ENCODE measurements at regions not wholly inside any gene's neighbourhood (a gene's known extent, or its start where the extent isn't known, plus 50 kb on each side); places are given as distances from the start of the nearest gene placed in this dataset.
"Not testable (repeated sequence)": the region's sequence is repeated elsewhere in the genome, so short reads cannot be mapped to it uniquely, and the experiment has no call there.

DNA sequence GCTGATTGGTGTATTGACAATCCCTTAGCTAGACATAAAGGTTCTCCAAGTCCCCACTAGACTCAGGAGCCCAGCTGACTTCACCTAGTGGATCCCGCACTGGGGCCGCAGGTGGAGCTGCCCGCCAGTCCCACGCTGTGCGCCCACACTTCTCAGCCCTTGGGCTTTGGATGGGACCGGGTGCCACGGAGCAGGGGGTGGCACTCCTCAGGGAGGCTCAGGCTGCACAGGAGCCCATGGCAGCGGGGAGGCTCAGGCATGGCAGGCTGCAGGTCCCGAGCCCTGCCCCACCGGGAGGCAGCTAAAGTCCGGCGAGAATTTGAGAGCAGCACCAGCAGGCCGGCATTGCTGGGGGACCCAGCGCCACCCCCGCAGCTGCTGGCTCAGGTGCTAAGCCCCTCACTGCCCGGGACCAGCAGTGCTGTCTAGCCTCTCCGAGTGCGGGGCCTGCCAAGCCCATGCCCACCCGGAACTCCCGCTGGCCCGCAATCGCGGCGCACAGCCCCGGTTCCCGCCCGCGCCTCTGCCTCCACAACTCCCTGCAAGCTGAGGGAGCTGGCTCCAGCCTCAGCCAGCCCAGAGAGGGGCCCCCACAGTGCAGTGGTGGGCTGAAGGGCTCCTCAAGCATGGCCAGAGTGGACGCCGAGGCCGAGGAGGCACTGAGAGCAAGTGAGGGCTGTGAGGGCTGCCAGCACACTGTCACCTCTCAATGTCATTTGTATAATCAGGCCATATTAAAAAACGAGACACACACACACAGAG is 437.2 kb downstream of the CSNK1G3 start:
- intact Hi-C loops (cut with micrococcal nuclease): no loop called here
- no peak overlapping the region for H3K27ac Mint-ChIP-seq
- ChIA-PET POLR2A (no interaction called here), CTCF (no interaction called here)
- H3K36me3 Mint-ChIP-seq: no peaks in the 10 kb centered on the region
- DNase-seq: no peak
- H3K27me3 Mint-ChIP-seq: no peaks in the 10 kb centered on the region
- H3K4me3 Mint-ChIP-seq: no peak overlapping the region
- peaks cover 7% of the 10 kb centered on the region for H3K9me3 Mint-ChIP-seq
- no peaks in the 10 kb centered on the region for H3K4me1 Mint-ChIP-seq (ENCODE audit: low read depth)

DNA sequence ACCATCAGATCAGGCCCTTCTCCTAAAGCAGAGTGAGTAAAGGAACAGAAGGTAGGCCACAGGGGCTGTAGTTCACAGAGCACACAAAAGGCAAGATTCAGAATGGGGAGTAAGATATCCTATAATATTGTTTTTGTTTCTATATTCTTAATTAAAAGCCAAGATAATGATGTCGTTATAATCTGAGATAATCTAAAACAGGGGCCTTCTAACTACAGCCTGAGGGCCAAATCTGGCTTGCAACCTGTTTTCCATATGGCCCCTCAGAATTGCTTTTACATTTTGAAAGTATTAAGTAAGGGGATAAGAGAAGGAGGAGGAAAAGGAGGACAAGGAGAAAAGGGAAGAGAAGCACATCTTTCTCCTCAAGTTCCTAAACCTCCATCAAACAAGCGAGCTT is 435.8 kb downstream of the CSNK1G3 start:
- POLR2A ChIA-PET: no interaction called here
- no peaks in the 10 kb centered on the region for H3K4me1 Mint-ChIP-seq (ENCODE audit: low read depth)
- H3K4me3 Mint-ChIP-seq: no peak overlapping the region
- intact Hi-C loops (cut with micrococcal nuclease): no loop called here
- no peaks in the 10 kb centered on the region for H3K27me3 Mint-ChIP-seq
- H3K36me3 Mint-ChIP-seq: no peaks in the 10 kb centered on the region
- no peak for DNase-seq
- H3K27ac Mint-ChIP-seq: no peak overlapping the region
- CTCF ChIA-PET: no interaction called here
- H3K9me3 Mint-ChIP-seq: peaks cover 7% of the 10 kb centered on the region

DNA sequence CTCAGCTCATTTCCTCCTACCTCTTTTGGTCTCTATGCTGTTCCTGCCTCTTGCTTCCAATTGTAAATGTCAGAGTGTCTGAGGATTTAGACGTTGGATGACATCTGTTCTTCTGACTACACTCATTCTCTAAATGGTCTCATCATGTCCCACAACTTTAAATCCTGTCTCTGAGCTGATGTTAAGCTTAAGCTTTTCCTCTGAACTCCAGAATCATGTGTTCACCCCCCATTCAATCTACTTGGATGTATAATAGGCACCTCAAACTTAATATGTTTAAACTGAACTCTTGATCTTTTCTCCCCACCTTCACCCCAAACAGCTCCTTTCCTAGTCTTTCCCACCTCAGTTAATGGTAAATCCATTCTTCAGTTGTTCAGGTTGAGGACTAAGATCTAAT is 433.6 kb downstream of the CSNK1G3 start:
- CTCF ChIA-PET: no interaction called here
- intact Hi-C loops (cut with micrococcal nuclease): no loop called here
- Mint-ChIP-seq H3K9me3 (peaks cover 13% of the 10 kb centered on the region), H3K27me3 (no peaks in the 10 kb centered on the region), H3K4me1 (ENCODE audit: low read depth) (no peaks in the 10 kb centered on the region), H3K36me3 (no peaks in the 10 kb centered on the region), H3K27ac (no peak overlapping the region), H3K4me3 (no peak overlapping the region)
- no peak for DNase-seq
- POLR2A ChIA-PET: no interaction called here

GRCh38 chr5:123943151-123943550 is 431.2 kb downstream of the CSNK1G3 start:
- H3K9me3 Mint-ChIP-seq: peaks cover 17% of the 10 kb centered on the region
- no peaks in the 10 kb centered on the region for H3K36me3 Mint-ChIP-seq
- intact Hi-C loops (cut with micrococcal nuclease): no loop called here
- DNase-seq: no peak
- CTCF ChIA-PET: no interaction called here
- no peaks in the 10 kb centered on the region for H3K27me3 Mint-ChIP-seq
- no peak overlapping the region for H3K27ac Mint-ChIP-seq
- no peak overlapping the region for H3K4me3 Mint-ChIP-seq
- H3K4me1 Mint-ChIP-seq (ENCODE audit: low read depth): no peaks in the 10 kb centered on the region
- POLR2A ChIA-PET: no interaction called here

- DNase-seq: no peak
- Mint-ChIP-seq H3K9me3 (peaks cover 37% of the 10 kb centered on the region), H3K27me3 (no peaks in the 10 kb centered on the region), H3K27ac (no peak overlapping the region), H3K36me3 (no peaks in the 10 kb centered on the region), H3K4me1 (ENCODE audit: low read depth) (no peaks in the 10 kb centered on the region), H3K4me3 (no peak overlapping the region)
- CTCF ChIA-PET: no interaction called here
- POLR2A ChIA-PET: no interaction called here
- intact Hi-C loops (cut with micrococcal nuclease): no loop called here
Measured at GRCh38 chr5:123940416-123940815, 428.4 kb downstream of the CSNK1G3 start.

- Mint-ChIP-seq H3K27ac (no peak overlapping the region), H3K36me3 (no peaks in the 10 kb centered on the region), H3K27me3 (no peaks in the 10 kb centered on the region), H3K4me1 (ENCODE audit: low read depth) (no peaks in the 10 kb centered on the region), H3K4me3 (no peak overlapping the region), H3K9me3 (peaks cover 37% of the 10 kb centered on the region)
- ChIA-PET CTCF (no interaction called here), POLR2A (no interaction called here)
- no peak for DNase-seq
- intact Hi-C loops (cut with micrococcal nuclease): no loop called here
Measured at GRCh38 chr5:123937230-123937629, 425.3 kb downstream of the CSNK1G3 start.

DNA sequence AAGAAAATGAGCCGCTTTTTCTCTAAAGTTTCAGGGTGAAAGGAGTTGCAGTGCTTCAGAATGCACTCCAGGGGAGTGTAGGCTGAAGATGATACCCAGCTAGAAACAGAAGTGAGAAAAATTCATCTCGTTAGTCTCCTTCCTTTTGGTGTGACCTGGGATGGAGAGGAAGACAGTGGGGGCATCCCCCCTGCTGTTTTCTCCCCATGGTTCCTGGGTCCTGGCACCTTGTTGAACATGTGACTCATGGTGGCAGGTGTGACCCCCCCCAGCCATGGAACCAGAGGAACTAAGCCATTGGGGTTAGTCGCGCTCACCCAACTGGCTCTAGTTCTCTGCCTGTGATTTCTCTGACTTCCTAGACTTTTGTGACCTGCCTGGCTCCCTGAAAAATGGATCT is 424.6 kb downstream of the CSNK1G3 start:
- DNase-seq: no peak
- no peak overlapping the region for H3K27ac Mint-ChIP-seq
- peaks cover 34% of the 10 kb centered on the region for H3K9me3 Mint-ChIP-seq
- POLR2A ChIA-PET: no interaction called here
- no peaks in the 10 kb centered on the region for H3K36me3 Mint-ChIP-seq
- CTCF ChIA-PET: no interaction called here
- no peaks in the 10 kb centered on the region for H3K4me1 Mint-ChIP-seq (ENCODE audit: low read depth)
- no peak overlapping the region for H3K4me3 Mint-ChIP-seq
- intact Hi-C loops (cut with micrococcal nuclease): no loop called here
- no peaks in the 10 kb centered on the region for H3K27me3 Mint-ChIP-seq

DNA sequence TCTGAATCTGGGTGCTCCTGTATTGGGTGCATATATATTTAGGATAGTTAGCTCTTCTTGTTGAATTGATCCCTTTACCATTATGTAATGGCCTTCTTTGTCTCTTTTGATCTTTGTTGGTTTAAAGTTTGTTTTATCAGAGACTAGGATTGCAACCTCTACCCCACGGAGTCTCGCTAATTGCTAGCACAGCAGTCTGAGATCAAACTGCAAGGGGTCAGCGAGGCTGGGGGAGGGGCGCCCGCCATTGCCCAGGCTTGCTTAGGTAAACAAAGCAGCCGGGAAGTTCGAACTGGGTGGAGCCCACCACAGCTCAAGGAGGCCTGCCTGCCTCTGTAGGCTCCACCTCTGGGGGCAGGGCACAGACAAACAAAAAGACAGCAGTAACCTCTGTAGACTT is 421.8 kb downstream of the CSNK1G3 start:
- DNase-seq; H3K27ac Mint-ChIP-seq; H3K4me1 Mint-ChIP-seq (ENCODE audit: low read depth); CTCF ChIA-PET; intact Hi-C loops (cut with micrococcal nuclease); H3K36me3 Mint-ChIP-seq; H3K4me3 Mint-ChIP-seq; H3K27me3 Mint-ChIP-seq; POLR2A ChIA-PET: not testable (repeated sequence)
- H3K9me3 Mint-ChIP-seq: peaks cover 34% of the 10 kb centered on the region

DNA sequence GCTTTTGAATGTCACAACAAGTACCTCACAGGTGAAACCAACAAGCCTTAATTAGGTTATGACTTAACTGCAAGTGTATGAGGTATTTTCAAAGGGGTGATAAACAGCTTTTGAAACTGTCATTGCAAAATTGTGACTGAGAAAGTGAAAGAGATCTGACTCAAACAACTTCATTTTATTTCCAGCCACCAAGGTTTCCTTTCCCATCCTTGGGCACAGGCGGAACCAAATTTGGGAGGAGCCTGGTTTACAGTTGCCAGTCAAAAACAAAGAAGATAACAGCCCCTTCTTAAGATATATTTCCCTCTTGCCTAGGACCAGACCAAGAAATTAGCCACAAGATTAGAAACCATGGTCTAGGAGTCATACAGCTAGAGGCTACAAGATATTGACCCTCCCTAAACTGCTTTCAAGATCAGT is 417.1 kb downstream of the CSNK1G3 start:
- H3K36me3 Mint-ChIP-seq: no peaks in the 10 kb centered on the region
- no peak overlapping the region for H3K27ac Mint-ChIP-seq
- POLR2A ChIA-PET: no interaction called here
- intact Hi-C loops (cut with micrococcal nuclease): no loop called here
- no peak overlapping the region for H3K4me3 Mint-ChIP-seq
- DNase-seq: no peak
- no peaks in the 10 kb centered on the region for H3K27me3 Mint-ChIP-seq
- H3K4me1 Mint-ChIP-seq (ENCODE audit: low read depth): no peaks in the 10 kb centered on the region
- CTCF ChIA-PET: no interaction called here
- peaks cover 7% of the 10 kb centered on the region for H3K9me3 Mint-ChIP-seq

DNA sequence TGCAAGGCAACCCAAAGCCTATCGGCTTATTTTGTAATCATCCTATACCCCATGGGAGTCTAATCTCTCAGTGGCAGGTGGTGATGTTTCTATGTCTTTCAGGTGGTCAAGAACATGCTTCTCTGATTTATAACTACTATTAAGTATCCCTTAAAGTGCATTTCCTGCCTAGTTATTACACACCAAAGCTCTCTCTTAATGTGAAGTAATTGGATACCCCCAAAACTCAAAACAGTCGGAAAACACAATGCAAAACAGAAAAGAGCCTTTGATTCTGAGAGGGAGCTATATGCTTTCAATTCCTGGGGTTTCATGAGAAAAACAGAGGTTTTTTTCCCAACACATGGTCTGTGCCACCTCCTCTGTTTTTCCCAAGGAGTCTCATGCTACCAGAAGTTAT is 416.4 kb downstream of the CSNK1G3 start:
- POLR2A ChIA-PET: no interaction called here
- Mint-ChIP-seq H3K27me3 (no peaks in the 10 kb centered on the region), H3K27ac (no peak overlapping the region), H3K9me3 (peaks cover 7% of the 10 kb centered on the region), H3K36me3 (no peaks in the 10 kb centered on the region), H3K4me3 (no peak overlapping the region), H3K4me1 (ENCODE audit: low read depth) (no peaks in the 10 kb centered on the region)
- DNase-seq: no peak
- CTCF ChIA-PET: no interaction called here
- intact Hi-C loops (cut with micrococcal nuclease): no loop called here

DNA sequence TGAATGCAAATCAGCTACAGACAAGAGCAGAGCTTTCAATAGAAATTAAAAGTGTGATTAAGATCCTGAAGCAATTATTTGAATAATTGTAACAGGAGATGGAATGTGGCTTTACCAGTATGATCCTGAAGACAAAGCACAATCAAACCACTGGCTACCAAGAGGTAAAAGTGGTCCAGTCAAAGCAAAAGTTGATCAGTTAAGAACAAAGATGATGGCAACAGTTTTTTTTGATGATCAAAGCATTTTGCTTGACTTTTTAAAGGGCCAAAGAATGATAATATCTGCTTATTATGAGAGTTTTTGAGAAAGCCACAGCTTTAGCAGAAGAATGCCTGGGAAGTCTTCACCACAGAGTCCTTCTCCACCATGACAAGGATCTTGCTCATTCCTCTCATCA is 409.2 kb downstream of the CSNK1G3 start:
- intact Hi-C loops (cut with micrococcal nuclease): no loop called here
- Mint-ChIP-seq H3K4me1 (ENCODE audit: low read depth) (no peaks in the 10 kb centered on the region), H3K27ac (no peak overlapping the region), H3K4me3 (no peak overlapping the region), H3K27me3 (no peaks in the 10 kb centered on the region), H3K9me3 (peaks cover 9% of the 10 kb centered on the region), H3K36me3 (no peaks in the 10 kb centered on the region)
- no peak for DNase-seq
- CTCF ChIA-PET: no interaction called here
- POLR2A ChIA-PET: no interaction called here

- Mint-ChIP-seq H3K36me3 (no peaks in the 10 kb centered on the region), H3K9me3 (peaks cover 22% of the 10 kb centered on the region), H3K4me3 (no peak overlapping the region), H3K27me3 (no peaks in the 10 kb centered on the region), H3K4me1 (ENCODE audit: low read depth) (no peaks in the 10 kb centered on the region), H3K27ac (no peak overlapping the region)
- ChIA-PET POLR2A (no interaction called here), CTCF (no interaction called here)
- intact Hi-C loops (cut with micrococcal nuclease): no loop called here
- DNase-seq: no peak
Measured at GRCh38 chr5:123916345-123917121, 404.6 kb downstream of the CSNK1G3 start.

DNA sequence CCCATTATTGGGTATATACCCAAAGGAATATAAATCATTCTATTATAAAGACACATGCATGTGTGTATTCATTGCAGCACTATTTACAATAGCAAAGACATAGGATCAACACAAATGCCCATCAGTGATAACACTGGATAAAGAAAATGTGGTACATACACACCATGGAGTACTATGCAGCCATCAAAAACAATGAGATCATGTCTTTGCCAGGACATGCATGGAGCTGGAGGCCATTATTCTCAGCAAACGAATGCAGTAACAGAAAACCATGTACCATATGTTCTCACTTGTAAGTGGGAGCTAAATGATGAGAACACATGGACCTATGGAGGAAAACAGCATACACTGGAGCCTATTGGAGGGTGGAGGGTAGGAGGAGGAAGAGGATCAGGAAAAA is 402.4 kb downstream of the CSNK1G3 start:
- H3K27me3 Mint-ChIP-seq: no peaks in the 10 kb centered on the region
- ChIA-PET CTCF (no interaction called here), POLR2A (no interaction called here)
- H3K4me3 Mint-ChIP-seq: no peak overlapping the region
- no peaks in the 10 kb centered on the region for H3K4me1 Mint-ChIP-seq (ENCODE audit: low read depth)
- intact Hi-C loops (cut with micrococcal nuclease): no loop called here
- DNase-seq: no peak
- no peak overlapping the region for H3K27ac Mint-ChIP-seq
- peaks cover 19% of the 10 kb centered on the region for H3K9me3 Mint-ChIP-seq
- H3K36me3 Mint-ChIP-seq: no peaks in the 10 kb centered on the region

Data from activated CD4-positive, alpha-beta memory T cell treated with anti-CD3 and anti-CD28 coated beads for 36 hours (primary cell).